Spinal cord (tissue), 9 donors: ENCODE measurements at regions not wholly inside any gene's neighbourhood (a gene's known extent, or its start where the extent isn't known, plus 50 kb on each side); places are given as distances from the start of the nearest gene placed in this dataset.

Experiments
- DNase-seq, 6 donors: peaks; one replicate each; pipeline versions ENCODE4 v3.0.0 to v3.0.0-alpha.2; 2013 to 2015; ENCODE audit warnings: low spot score in 6 of 6, low read depth in 4 of 6
- H3K27ac ChIP-seq: one replicate; pipeline ENCODE4 v1.5.1; 2013; ENCODE audit warnings: low read depth, low read length, control low read depth
- H3K27me3 ChIP-seq: one replicate; pipeline ENCODE4 v1.6.1; 2013; ENCODE audit warnings: low read length; ENCODE audit not compliant: control insufficient read depth, insufficient read depth
- H3K36me3 ChIP-seq: one replicate; pipeline ENCODE4 v1.6.1; 2013; ENCODE audit warnings: low read length; ENCODE audit not compliant: control insufficient read depth, insufficient read depth
- H3K4me1 ChIP-seq: one replicate; pipeline ENCODE4 v1.6.1; 2013; ENCODE audit warnings: low read length; ENCODE audit not compliant: control insufficient read depth, insufficient read depth
- H3K4me3 ChIP-seq: one replicate; pipeline ENCODE4 v1.5.1; 2013; ENCODE audit warnings: low read depth, low read length, control low read depth
- H3K9me3 ChIP-seq: one replicate; pipeline ENCODE4 v1.6.1; 2013; ENCODE audit warnings: low read length; ENCODE audit not compliant: control insufficient read depth, insufficient read depth
- WGBS: methylation state at CpG from one replicate; pipeline ENCODE4 v1.1.5; 2013; ENCODE audit warnings: missing lambda C conversion rate; ENCODE audit not compliant: insufficient coverage; 5-methylcytosine and 5-hydroxymethylcytosine counted together
- donor health status: healthy.

- H3K36me3 ChIP-seq = no peaks in the 10 kb centered on the region
- no peak overlapping the region for H3K27ac ChIP-seq
- H3K27me3 ChIP-seq = no peaks in the 10 kb centered on the region
- no peak overlapping the region for H3K4me3 ChIP-seq
- H3K4me1 ChIP-seq = no peaks in the 10 kb centered on the region
- no peaks in the 10 kb centered on the region for H3K9me3 ChIP-seq
- DNase-seq = no peak
- WGBS = 100% methylated on average over 3 of the region's 4 CpGs
These were observed 95.9 kb downstream of the SLC4A3 start for GRCh38 chr2:219723311-219723710.

GRCh38 chr2:219724628-219725027 is 97.2 kb downstream of the SLC4A3 start:
- no peak for DNase-seq
- Histone ChIP-seq H3K4me3 (no peak overlapping the region), H3K27ac (no peak overlapping the region), H3K36me3 (no peaks in the 10 kb centered on the region), H3K9me3 (no peaks in the 10 kb centered on the region), H3K4me1 (no peaks in the 10 kb centered on the region), H3K27me3 (no peaks in the 10 kb centered on the region)
- 63% methylated on average over 1 of the region's 1 CpG for WGBS

- DNase-seq = no peak
- no peaks in the 10 kb centered on the region for H3K4me1 ChIP-seq
- H3K27ac ChIP-seq = no peak overlapping the region
- 86% methylated on average over 2 of the region's 2 CpGs for WGBS
- H3K9me3 ChIP-seq = no peaks in the 10 kb centered on the region
- H3K27me3 ChIP-seq = no peaks in the 10 kb centered on the region
- no peak overlapping the region for H3K4me3 ChIP-seq
- no peaks in the 10 kb centered on the region for H3K36me3 ChIP-seq
These were observed 99.5 kb downstream of the SLC4A3 start for GRCh38 chr2:219726916-219727315.

- no peak for DNase-seq
- Histone ChIP-seq H3K27me3 (no peaks in the 10 kb centered on the region), H3K4me3 (no peak overlapping the region), H3K36me3 (no peaks in the 10 kb centered on the region), H3K4me1 (no peaks in the 10 kb centered on the region), H3K27ac (no peak overlapping the region), H3K9me3 (no peaks in the 10 kb centered on the region)
- 51% methylated on average over 5 of the region's 8 CpGs for WGBS
These were observed 100.5 kb downstream of the SLC4A3 start for GRCh38 chr2:219727771-219728429.

- DNase-seq = peak in 1 of 6 donors; percentile 54
- H3K36me3 ChIP-seq = no peaks in the 10 kb centered on the region
- no peaks in the 10 kb centered on the region for H3K4me1 ChIP-seq
- WGBS = 67% methylated on average over 5 of the region's 9 CpGs
- H3K27ac ChIP-seq = no peak overlapping the region
- no peaks in the 10 kb centered on the region for H3K9me3 ChIP-seq
- no peak overlapping the region for H3K4me3 ChIP-seq
- no peaks in the 10 kb centered on the region for H3K27me3 ChIP-seq
These were observed 101.6 kb downstream of the SLC4A3 start for GRCh38 chr2:219728991-219729487.

- Histone ChIP-seq H3K4me1 (no peaks in the 10 kb centered on the region), H3K27ac (no peak overlapping the region), H3K9me3 (no peaks in the 10 kb centered on the region), H3K36me3 (no peaks in the 10 kb centered on the region), H3K4me3 (no peak overlapping the region), H3K27me3 (no peaks in the 10 kb centered on the region)
- no peak for DNase-seq
- 83% methylated on average over 1 of the region's 3 CpGs for WGBS
These were observed 103.7 kb downstream of the SLC4A3 start for GRCh38 chr2:219731173-219731572.

- H3K4me3 ChIP-seq = no peak overlapping the region
- H3K9me3 ChIP-seq = no peaks in the 10 kb centered on the region
- H3K36me3 ChIP-seq = no peaks in the 10 kb centered on the region
- DNase-seq = no peak
- no CpG with 5 or more reads among the region's 2 CpGs for WGBS
- no peaks in the 10 kb centered on the region for H3K27me3 ChIP-seq
- H3K27ac ChIP-seq = no peak overlapping the region
- H3K4me1 ChIP-seq = peaks cover 4% of the 10 kb centered on the region
These were observed 105.7 kb downstream of the SLC4A3 start for GRCh38 chr2:219733106-219733505.

- Histone ChIP-seq H3K27me3 (no peaks in the 10 kb centered on the region), H3K9me3 (no peaks in the 10 kb centered on the region), H3K4me3 (no peak overlapping the region), H3K27ac (no peak overlapping the region), H3K36me3 (no peaks in the 10 kb centered on the region), H3K4me1 (peaks cover 4% of the 10 kb centered on the region)
- no peak for DNase-seq
- WGBS = 100% methylated on average over 2 of the region's 2 CpGs
These were observed 106.3 kb downstream of the SLC4A3 start for GRCh38 chr2:219733746-219734145.

GRCh38 chr2:219736209-219736608 is 108.8 kb downstream of the SLC4A3 start:
- H3K27ac ChIP-seq = no peak overlapping the region
- DNase-seq = peak; percentile 66 to 97 (median 76)
- WGBS = 0% methylated on average over 1 of the region's 3 CpGs

GRCh38 chr2:219737270-219737691 is 109.9 kb downstream of the SLC4A3 start:
- H3K27me3 ChIP-seq = peaks cover 3% of the 10 kb centered on the region
- H3K36me3 ChIP-seq = no peaks in the 10 kb centered on the region
- no peak overlapping the region for H3K27ac ChIP-seq
- WGBS = 30% methylated on average over 4 of the region's 4 CpGs
- no peaks in the 10 kb centered on the region for H3K9me3 ChIP-seq
- H3K4me3 ChIP-seq = no peak overlapping the region
- DNase-seq = peak in 3 of 6 donors; percentile 28 to 88 (median 75)
- H3K4me1 ChIP-seq = peaks cover 7% of the 10 kb centered on the region

More at GRCh38 chr2:219736209-219736608, 108.8 kb downstream of the SLC4A3 start:
- H3K4me3 ChIP-seq = no peak overlapping the region
- peaks cover 3% of the 10 kb centered on the region for H3K27me3 ChIP-seq
- H3K36me3 ChIP-seq = no peaks in the 10 kb centered on the region
- peaks cover 7% of the 10 kb centered on the region for H3K4me1 ChIP-seq
- no peaks in the 10 kb centered on the region for H3K9me3 ChIP-seq
